K562 (cell line): ENCODE measurements at regions not wholly inside any gene's neighbourhood (a gene's known extent, or its start where the extent isn't known, plus 50 kb on each side); places are given as distances from the start of the nearest gene placed in this dataset.

Experiments used
- ARID1B ChIP-seq: fragments of 450-650 bp; IDR thresholded peaks from 2 replicates; pipeline ENCODE4 v1.6.1; 2016; ENCODE audit warnings: antibody characterized with exemption, mild to moderate bottlenecking, inconsistent platforms
- ATF1 ChIP-seq, 2 experiments: fragments of 450-650 bp in 1 of 2; IDR thresholded peaks; 2 replicates each; pipeline ENCODE4 v1.6.1; 2016; ENCODE audit warnings: missing compliant biosample characterization in 1 of 2, missing genetic modification characterization in 1 of 2
- CBX3 ChIP-seq, 2 experiments: IDR thresholded peaks; 1 replicate in 1 of 2; 2 replicates in 1 of 2; pipeline ENCODE4 v1.6.1; 2012; ENCODE audit warnings: inconsistent platforms in 2 of 2, low read length in 2 of 2, borderline replicate concordance in 1 of 2, control low read depth in 1 of 2
- CHCHD3 ChIP-seq: fragments of 250-450 bp; sonication (Bioruptor Pico); IDR thresholded peaks from 2 replicates; pipeline ENCODE4 v2.1.2; 2022; ENCODE audit warnings: mild to moderate bottlenecking
- E2F4 ChIP-seq: sonication (generic); formaldehyde crosslinking; IDR thresholded peaks from 2 replicates; pipeline ENCODE4 v1.8.0; 2022; ENCODE audit warnings: mild to moderate bottlenecking, low read depth, missing genetic modification reagents
- EWSR1 ChIP-seq: fragments of 450-650 bp; IDR thresholded peaks from 2 replicates; pipeline ENCODE4 v1.6.1; 2018; ENCODE audit warnings: borderline replicate concordance, mild to moderate bottlenecking, low read depth, moderate library complexity; ENCODE audit not compliant: partially characterized antibody
- FOXK2 ChIP-seq, 2 experiments: fragments of 450-650 bp; IDR thresholded peaks in 1 of 2; conservative IDR thresholded peaks in 1 of 2; 2 replicates each; pipeline ENCODE4 v1.6.1; 2016; ENCODE audit warnings: low read depth in 2 of 2, mild to moderate bottlenecking in 1 of 2
- GABPB1 ChIP-seq: sonication (generic); formaldehyde crosslinking; IDR thresholded peaks from 2 replicates; pipeline ENCODE4 v1.8.0; 2022; ENCODE audit warnings: mild to moderate bottlenecking, missing genetic modification reagents
- HDGF ChIP-seq: fragments of 450-650 bp; IDR thresholded peaks from 2 replicates; pipeline ENCODE4 v1.6.1; 2016
- HLTF ChIP-seq: fragments of 450-650 bp; IDR thresholded peaks from 2 replicates; pipeline ENCODE4 v1.6.1; 2016
- HNRNPK ChIP-seq: fragments of 200-400 bp; formaldehyde crosslinking; IDR thresholded peaks from one replicate; pipeline ENCODE4 v1.6.1; 2018; ENCODE audit warnings: mild to moderate bottlenecking, low read depth, low read length; ENCODE audit not compliant: poor library complexity, severe bottlenecking
- KLF13 ChIP-seq: fragments of 450-650 bp; IDR thresholded peaks from 2 replicates; pipeline ENCODE4 v1.6.1; 2016; ENCODE audit warnings: missing genetic modification characterization, low read depth, mild to moderate bottlenecking, missing compliant biosample characterization, moderate library complexity, borderline replicate concordance
- MAZ ChIP-seq, 2 experiments: fragments of 450-650 bp in 1 of 2; sonication (generic) in 1 of 2; formaldehyde crosslinking; IDR thresholded peaks in 1 of 2; conservative IDR thresholded peaks in 1 of 2; 2 replicates each; pipeline versions ENCODE4 v1.4.0 to v1.5.0; 2020; ENCODE audit warnings: mild to moderate bottlenecking in 1 of 2, missing genetic modification reagents in 1 of 2
- MEIS2 ChIP-seq: fragments of 450-650 bp; IDR thresholded peaks from 2 replicates; pipeline ENCODE4 v1.6.1; 2014; ENCODE audit warnings: mild to moderate bottlenecking; ENCODE audit not compliant: partially characterized antibody
- NFIC ChIP-seq: fragments of 450-650 bp; IDR thresholded peaks from 2 replicates; pipeline ENCODE4 v1.6.1; 2017; ENCODE audit warnings: mild to moderate bottlenecking, inconsistent platforms
- RBM34 ChIP-seq: fragments of 200-400 bp; formaldehyde crosslinking; IDR thresholded peaks from 2 replicates; pipeline ENCODE4 v1.6.1; 2018; ENCODE audit warnings: low read length, borderline replicate concordance; ENCODE audit not compliant: insufficient read depth
- TBL1XR1 ChIP-seq, 2 experiments: IDR thresholded peaks; 2 replicates each; pipeline ENCODE4 v1.6.1; 2012; ENCODE audit warnings: improper control_type of control experiment in 2 of 2, low read length in 2 of 2, mild to moderate bottlenecking in 1 of 2
- ZC3H4 ChIP-seq: sonication (generic); formaldehyde crosslinking; IDR thresholded peaks from 2 replicates; pipeline ENCODE4 v1.9.0; 2021; ENCODE audit warnings: missing genetic modification reagents, borderline replicate concordance
- ZFP30 ChIP-seq: fragments of 250-450 bp; sonication (Bioruptor Pico); IDR thresholded peaks from 2 replicates; pipeline ENCODE4 v1.8.0; 2022; ENCODE audit warnings: moderate library complexity, mild to moderate bottlenecking, inconsistent platforms, borderline replicate concordance
- ZNF274 ChIP-seq: IDR thresholded peaks from 2 replicates; pipeline ENCODE4 v1.6.1; 2011; ENCODE audit warnings: low read depth, mild to moderate bottlenecking, low read length, moderate library complexity, borderline replicate concordance
- ZNF354B ChIP-seq: fragments of 250-450 bp; sonication (Bioruptor Pico); IDR thresholded peaks from 2 replicates; pipeline ENCODE4 v1.4.0; 2020
- ZNF699 ChIP-seq: fragments of 250-450 bp; sonication (Bioruptor Pico); IDR thresholded peaks from 2 replicates; pipeline ENCODE4 v1.8.0; 2021; ENCODE audit warnings: mild to moderate bottlenecking, moderate library complexity; ENCODE audit not compliant: insufficient replicate concordance
- TF ChIP-seq, protein P1 (sequence below), 2 experiments: fragments of 200-800 bp in 1 of 2; sonication (Bioruptor generic) in 1 of 2; sonication (generic) in 1 of 2; formaldehyde crosslinking in 1 of 2; IDR thresholded peaks in 1 of 2; conservative IDR thresholded peaks in 1 of 2; 2 replicates each; pipeline versions ENCODE4 v1.5.0 to v1.6.1; 2016 to 2020; ENCODE audit warnings: missing compliant biosample characterization in 1 of 2, missing genetic modification characterization in 1 of 2, missing genetic modification reagents in 1 of 2
- TF ChIP-seq, protein P2 (sequence below): fragments of 250-450 bp; sonication (Bioruptor Pico); IDR thresholded peaks from 2 replicates; pipeline ENCODE4 v1.8.0; 2022; ENCODE audit warnings: moderate library complexity, mild to moderate bottlenecking, inconsistent platforms
- TF ChIP-seq, protein P3 (sequence below): fragments of 250-450 bp; sonication (Bioruptor Pico); IDR thresholded peaks from 2 replicates; pipeline ENCODE4 v1.5.0; 2021

DNA sequence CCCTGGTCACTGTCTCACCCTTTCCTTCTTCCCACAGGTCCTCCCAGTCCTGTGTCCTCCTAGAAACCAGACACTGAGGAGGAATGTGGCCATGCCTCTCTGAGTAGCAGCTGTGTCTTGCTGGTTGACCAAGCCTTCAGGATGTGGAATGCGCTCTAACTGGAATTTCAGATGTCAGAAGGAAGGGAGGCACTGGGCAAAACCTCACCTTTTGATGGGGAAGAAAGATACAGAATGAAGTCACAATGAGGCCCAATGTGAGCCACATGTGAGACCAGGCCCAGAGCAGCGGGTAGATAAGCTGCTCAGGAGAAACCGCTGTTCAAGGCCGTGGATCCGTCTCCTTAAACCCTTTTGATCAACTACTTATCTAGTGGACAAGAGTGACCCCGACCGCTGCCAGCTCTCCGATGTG lies 54.8 kb upstream of the ECHDC3 start (continued):
- TF ChIP-seq, protein P1, sequence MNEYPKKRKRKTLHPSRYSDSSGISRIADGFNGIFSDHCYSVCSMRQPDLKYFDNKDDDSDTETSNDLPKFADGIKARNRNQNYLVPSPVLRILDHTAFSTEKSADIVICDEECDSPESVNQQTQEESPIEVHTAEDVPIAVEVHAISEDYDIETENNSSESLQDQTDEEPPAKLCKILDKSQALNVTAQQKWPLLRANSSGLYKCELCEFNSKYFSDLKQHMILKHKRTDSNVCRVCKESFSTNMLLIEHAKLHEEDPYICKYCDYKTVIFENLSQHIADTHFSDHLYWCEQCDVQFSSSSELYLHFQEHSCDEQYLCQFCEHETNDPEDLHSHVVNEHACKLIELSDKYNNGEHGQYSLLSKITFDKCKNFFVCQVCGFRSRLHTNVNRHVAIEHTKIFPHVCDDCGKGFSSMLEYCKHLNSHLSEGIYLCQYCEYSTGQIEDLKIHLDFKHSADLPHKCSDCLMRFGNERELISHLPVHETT (CRISPR knock-in tag; conservative IDR thresholded peaks at IDR 0.05 in 1 of 2, IDR thresholded peaks at IDR 0.05 in 1 of 2) = peak in 1 of 2 experiments; percentile 37; a peak in 1 of 4 replicates
- no peak for TF ChIP-seq RBM34
- TF ChIP-seq MEIS2 = no peak
- no peak for TF ChIP-seq ATF1 (CRISPR knock-in tag; IDR thresholded peaks at IDR 0.05)
- 0 out of 2 replicates have a peak, but pooled peaks have one; percentile 13 for TF ChIP-seq ATF1 (tag; IDR thresholded peaks at IDR 0.05)
- no peak for TF ChIP-seq ZC3H4 (CRISPR knock-in tag)
- TF ChIP-seq GABPB1 (CRISPR knock-in tag) = no peak
- TF ChIP-seq, protein P2, sequence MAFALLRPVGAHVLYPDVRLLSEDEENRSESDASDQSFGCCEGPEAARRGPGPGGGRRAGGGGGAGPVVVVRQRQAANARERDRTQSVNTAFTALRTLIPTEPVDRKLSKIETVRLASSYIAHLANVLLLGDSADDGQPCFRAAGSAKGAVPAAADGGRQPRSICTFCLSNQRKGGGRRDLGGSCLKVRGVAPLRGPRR (CRISPR knock-in tag) = no peak
- no peak for TF ChIP-seq E2F4 (CRISPR knock-in tag)
- no peak for TF ChIP-seq CHCHD3
- no peak for TF ChIP-seq ZNF274
- no peak for TF ChIP-seq EWSR1
- TF ChIP-seq CBX3 (IDR thresholded peaks at IDR 0.05; ENCODE audit: borderline replicate concordance in 1 of 2, low read length in 2 of 2) = no peak
- no peak for TF ChIP-seq KLF13 (tag)
- TF ChIP-seq HDGF = peak; percentile 34; the same call in 1 of the 2 replicates
- peak; percentile 19; the same call in 1 of the 2 replicates for TF ChIP-seq NFIC
- no peak for TF ChIP-seq ZNF354B (CRISPR knock-in tag)
- no peak for TF ChIP-seq FOXK2 (conservative IDR thresholded peaks at IDR 0.05 in 1 of 2, IDR thresholded peaks at IDR 0.05 in 1 of 2; ENCODE audit: low read depth in 2 of 2)
- no peak for TF ChIP-seq ZNF699 (CRISPR knock-in tag)
- TF ChIP-seq HNRNPK = no peak
- TF ChIP-seq TBL1XR1 (IDR thresholded peaks at IDR 0.05; ENCODE audit: low read length in 2 of 2) = no peak
- no peak for TF ChIP-seq ZFP30 (CRISPR knock-in tag)
- peak in 1 of 2 experiments; percentile 25; a peak in 1 of 4 replicates for TF ChIP-seq MAZ (CRISPR knock-in tag; conservative IDR thresholded peaks at IDR 0.05 in 1 of 2, IDR thresholded peaks at IDR 0.05 in 1 of 2)
- TF ChIP-seq, protein P3, sequence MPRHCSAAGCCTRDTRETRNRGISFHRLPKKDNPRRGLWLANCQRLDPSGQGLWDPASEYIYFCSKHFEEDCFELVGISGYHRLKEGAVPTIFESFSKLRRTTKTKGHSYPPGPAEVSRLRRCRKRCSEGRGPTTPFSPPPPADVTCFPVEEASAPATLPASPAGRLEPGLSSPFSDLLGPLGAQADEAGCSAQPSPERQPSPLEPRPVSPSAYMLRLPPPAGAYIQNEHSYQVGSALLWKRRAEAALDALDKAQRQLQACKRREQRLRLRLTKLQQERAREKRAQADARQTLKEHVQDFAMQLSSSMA (CRISPR knock-in tag) = no peak
- peak; percentile 39 for TF ChIP-seq ARID1B
- TF ChIP-seq HLTF = no peak
